Activated CD8-positive, alpha-beta T cell treated with anti-CD3 and anti-CD28 coated beads for 36 hours (primary cell): ENCODE measurements at regions not wholly inside any gene's neighbourhood (a gene's known extent, or its start where the extent isn't known, plus 50 kb on each side); places are given as distances from the start of the nearest gene placed in this dataset.

Source experiments
- ATAC-seq: fragments of 200-7000 bp; cut with Tn5 transposase; one replicate; pipeline ENCODE4 v1.10.0; 2021; ENCODE audit warnings: mild to moderate bottlenecking, moderate library complexity
- CTCF ChIA-PET: fragments of 350-600 bp; sonication (Branson Sonifier 250); formaldehyde crosslinking; loops from one replicate; lab custom pipeline; 2021; ENCODE audit warnings: antibody characterized with exemption; lab: Charles Lee
- POLR2A ChIA-PET: fragments of 350-600 bp; sonication (Branson Sonifier 250); formaldehyde crosslinking; loops from one replicate; lab custom pipeline; 2021; ENCODE audit warnings: antibody characterized with exemption; lab: Charles Lee
- DNase-seq: peaks from one replicate; pipeline ENCODE4 v3.0.0-alpha.2; 2020
- H3K27ac Mint-ChIP-seq: one replicate; pipeline ENCODE4 v1.8.0; 2021; ENCODE audit warnings: mild to moderate bottlenecking, mixed read lengths
- H3K27me3 Mint-ChIP-seq: one replicate; pipeline ENCODE4 v1.8.0; 2021; ENCODE audit warnings: mixed read lengths
- H3K36me3 Mint-ChIP-seq: one replicate; pipeline ENCODE4 v1.8.0; 2021; ENCODE audit warnings: low read depth, mixed read lengths
- H3K4me1 Mint-ChIP-seq: one replicate; pipeline ENCODE4 v1.8.0; 2021; ENCODE audit warnings: low read depth, mixed read lengths
- H3K4me3 Mint-ChIP-seq: one replicate; pipeline ENCODE4 v1.8.0; 2021; ENCODE audit warnings: mild to moderate bottlenecking, moderate library complexity, mixed read lengths
- H3K9me3 Mint-ChIP-seq: one replicate; pipeline ENCODE4 v1.8.0; 2021; ENCODE audit warnings: mixed read lengths
- intact Hi-C: fragments of 100-400 bp; cut with micrococcal nuclease; formaldehyde crosslinking; loops from one replicate; pipeline ENCODE4 v1.10.0; 2022
- TF ChIP-seq, protein P1 (sequence below): fragments of 200-600 bp; IDR thresholded peaks from one replicate; pipeline ENCODE4 v1.8.0; 2022; ENCODE audit warnings: antibody characterized with exemption, mild to moderate bottlenecking

DNA sequence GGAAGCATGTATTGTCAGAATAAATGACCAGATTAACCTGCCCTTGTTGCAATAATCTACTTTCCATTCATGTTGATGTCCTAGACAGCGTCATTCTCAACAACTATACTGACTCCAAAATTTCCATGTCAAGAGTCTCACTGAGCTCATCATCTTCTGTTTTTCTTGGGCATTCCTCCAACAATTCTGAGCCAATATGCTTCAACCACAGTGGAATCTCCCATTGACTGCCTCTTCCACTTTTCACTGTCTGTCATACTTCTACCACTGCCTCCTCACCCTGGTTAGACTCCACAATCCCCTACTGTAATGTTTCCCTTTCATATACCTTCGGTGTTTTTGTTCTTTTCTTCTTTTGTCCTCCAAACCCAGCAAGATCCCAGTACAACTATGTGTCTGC is 162.8 kb downstream of the TLE1 start:
- intact Hi-C loops, result no loop called here
- DNase-seq, result no peak
- Mint-ChIP-seq H3K4me1 (no peaks in the 10 kb centered on the region), H3K27ac (no peak overlapping the region), H3K27me3 (peaks cover 3% of the 10 kb centered on the region), H3K36me3 (no peaks in the 10 kb centered on the region), H3K4me3 (no peak overlapping the region), H3K9me3 (no peaks in the 10 kb centered on the region)
- ChIA-PET POLR2A (no interaction called here), CTCF (no interaction called here)
- ATAC-seq, result no peak
- TF ChIP-seq, protein P1, sequence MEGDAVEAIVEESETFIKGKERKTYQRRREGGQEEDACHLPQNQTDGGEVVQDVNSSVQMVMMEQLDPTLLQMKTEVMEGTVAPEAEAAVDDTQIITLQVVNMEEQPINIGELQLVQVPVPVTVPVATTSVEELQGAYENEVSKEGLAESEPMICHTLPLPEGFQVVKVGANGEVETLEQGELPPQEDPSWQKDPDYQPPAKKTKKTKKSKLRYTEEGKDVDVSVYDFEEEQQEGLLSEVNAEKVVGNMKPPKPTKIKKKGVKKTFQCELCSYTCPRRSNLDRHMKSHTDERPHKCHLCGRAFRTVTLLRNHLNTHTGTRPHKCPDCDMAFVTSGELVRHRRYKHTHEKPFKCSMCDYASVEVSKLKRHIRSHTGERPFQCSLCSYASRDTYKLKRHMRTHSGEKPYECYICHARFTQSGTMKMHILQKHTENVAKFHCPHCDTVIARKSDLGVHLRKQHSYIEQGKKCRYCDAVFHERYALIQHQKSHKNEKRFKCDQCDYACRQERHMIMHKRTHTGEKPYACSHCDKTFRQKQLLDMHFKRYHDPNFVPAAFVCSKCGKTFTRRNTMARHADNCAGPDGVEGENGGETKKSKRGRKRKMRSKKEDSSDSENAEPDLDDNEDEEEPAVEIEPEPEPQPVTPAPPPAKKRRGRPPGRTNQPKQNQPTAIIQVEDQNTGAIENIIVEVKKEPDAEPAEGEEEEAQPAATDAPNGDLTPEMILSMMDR, result no peak

DNA sequence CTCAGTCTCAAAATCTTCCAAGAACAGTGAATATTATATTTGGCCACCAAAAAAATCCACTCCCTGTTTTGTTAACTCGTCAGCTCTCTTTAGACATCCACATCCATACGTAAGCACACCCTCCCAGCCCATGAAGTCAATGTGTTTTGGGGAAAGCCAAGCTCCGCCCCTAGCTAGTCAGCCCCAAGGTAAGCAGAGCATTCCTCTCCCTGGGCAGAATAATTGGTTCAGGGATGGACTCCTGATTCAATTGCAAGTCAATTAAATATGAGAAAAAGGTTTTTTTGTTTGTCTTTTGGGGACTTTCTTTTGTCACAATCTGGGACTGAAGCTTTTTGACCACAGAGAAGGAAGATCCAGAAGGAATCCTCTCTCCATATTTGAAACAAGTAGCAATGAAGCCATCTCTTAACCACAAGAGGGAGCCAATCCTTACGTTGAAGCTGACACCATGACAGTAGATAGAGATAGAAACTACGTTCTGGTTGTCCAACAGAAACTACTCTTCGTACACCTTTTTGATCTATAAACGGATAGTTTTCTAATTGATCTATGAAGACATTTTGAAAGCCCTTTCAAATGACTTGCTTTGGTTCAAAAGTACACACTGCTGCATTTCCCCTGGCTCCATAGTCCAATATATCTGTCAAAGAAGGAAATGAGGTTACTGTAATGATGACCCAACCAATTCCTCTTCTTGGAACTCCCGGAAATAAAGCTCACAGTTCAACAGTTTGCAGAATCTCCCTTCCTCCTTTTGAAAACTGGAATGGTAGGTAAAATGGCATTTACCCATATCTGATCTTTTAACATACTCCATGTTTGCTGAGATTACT is 166.4 kb downstream of the TLE1 start:
- DNase-seq (no peak), ATAC-seq (no peak)
- Mint-ChIP-seq H3K27ac (no peak overlapping the region), H3K4me1 (no peaks in the 10 kb centered on the region), H3K4me3 (no peak overlapping the region), H3K36me3 (no peaks in the 10 kb centered on the region), H3K27me3 (peaks cover 3% of the 10 kb centered on the region), H3K9me3 (no peaks in the 10 kb centered on the region)
- intact Hi-C loops, result no loop called here
- ChIA-PET POLR2A (no interaction called here), CTCF (interaction anchor here (0.8 to 1.8 kb wide), 3 partner anchors 9 to 1084 kb away, joined by 3 to 4 read pairs (median 4); no protein-coding TSS in a partner anchor)
- TF ChIP-seq, protein P1, result no peak

GRCh38 chr9:81521892-81522291 is 167.5 kb downstream of the TLE1 start:
- POLR2A ChIA-PET, result interaction anchor here (0.6 kb wide), 1 partner anchor 227 kb away, joined by 3 read pairs; no protein-coding TSS in a partner anchor

DNA sequence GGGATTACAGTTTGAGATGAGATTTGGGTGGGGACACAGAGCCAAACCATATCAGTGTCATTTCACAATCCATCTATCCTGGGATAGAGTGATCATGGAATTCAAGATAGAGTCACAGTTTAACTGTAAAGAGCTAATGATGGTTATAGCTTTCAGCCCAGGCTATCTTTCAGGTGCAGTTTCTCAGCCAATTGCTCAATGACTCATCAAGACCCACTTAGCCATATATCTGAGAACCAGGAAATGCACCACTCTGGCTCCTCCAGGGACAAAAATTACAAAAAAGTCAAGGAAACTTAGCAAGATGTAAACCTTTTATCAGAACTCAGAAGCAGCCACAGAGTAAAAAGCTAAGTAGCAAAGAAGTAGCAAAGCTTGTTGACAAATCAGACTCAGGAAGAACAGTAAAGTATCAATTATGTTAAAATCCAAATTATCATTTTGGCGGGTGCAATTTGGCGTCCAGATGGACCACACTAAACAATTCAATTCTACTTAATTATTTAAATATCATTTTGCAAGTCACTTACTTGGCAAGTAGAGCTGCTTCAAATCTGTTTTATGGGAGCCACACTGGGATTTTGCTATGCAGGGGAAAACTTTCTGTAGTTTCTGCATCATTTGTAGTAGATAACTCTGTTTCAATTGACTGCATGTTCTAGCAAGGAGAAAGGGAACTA is 169.4 kb downstream of the TLE1 start:
- ATAC-seq (no peak), DNase-seq (no peak)
- ChIA-PET CTCF (no interaction called here), POLR2A (no interaction called here)
- no peaks in the 10 kb centered on the region for H3K27me3 Mint-ChIP-seq
- H3K4me3 Mint-ChIP-seq, result no peak overlapping the region
- H3K9me3 Mint-ChIP-seq, result no peaks in the 10 kb centered on the region
- TF ChIP-seq, protein P1, result no peak
- intact Hi-C loops, result no loop called here
- no peak overlapping the region for H3K27ac Mint-ChIP-seq
- no peaks in the 10 kb centered on the region for H3K36me3 Mint-ChIP-seq
- no peaks in the 10 kb centered on the region for H3K4me1 Mint-ChIP-seq

More at GRCh38 chr9:81521892-81522291, 167.5 kb downstream of the TLE1 start:
- DNase-seq (no peak), ATAC-seq (no peak)
- no peak overlapping the region for H3K27ac Mint-ChIP-seq
- intact Hi-C loops, result no loop called here
- no peak overlapping the region for H3K4me3 Mint-ChIP-seq
- no peaks in the 10 kb centered on the region for H3K4me1 Mint-ChIP-seq
- no peaks in the 10 kb centered on the region for H3K9me3 Mint-ChIP-seq
- CTCF ChIA-PET, result interaction anchor here (1.5 to 1.8 kb wide), 2 partner anchors 10 to 16 kb away, joined by 4 read pairs; no protein-coding TSS in a partner anchor
- H3K36me3 Mint-ChIP-seq, result no peaks in the 10 kb centered on the region
- H3K27me3 Mint-ChIP-seq, result peaks cover 3% of the 10 kb centered on the region
- TF ChIP-seq, protein P1, result no peak

- Mint-ChIP-seq H3K9me3 (no peaks in the 10 kb centered on the region), H3K27ac (no peak overlapping the region), H3K36me3 (no peaks in the 10 kb centered on the region), H3K4me3 (no peak overlapping the region), H3K4me1 (no peaks in the 10 kb centered on the region), H3K27me3 (no peaks in the 10 kb centered on the region)
- DNase-seq (no peak), ATAC-seq (no peak)
- intact Hi-C loops, result no loop called here
- CTCF ChIA-PET, result no interaction called here
- TF ChIP-seq, protein P1, result no peak
- POLR2A ChIA-PET, result no interaction called here
Measured at GRCh38 chr9:81517954-81518353, 171.4 kb downstream of the TLE1 start.
